HFF-Myc (cell line): ENCODE measurements at regions not wholly inside any gene's neighbourhood (a gene's known extent, or its start where the extent isn't known, plus 50 kb on each side); places are given as distances from the start of the nearest gene placed in this dataset.

Source experiments
- DNase-seq: peaks from one replicate; pipeline ENCODE4 v3.0.0-alpha.2; 2011; ENCODE audit warnings: low read depth; ENCODE audit errors: extremely low read depth
- H3K4me3 ChIP-seq: replicated peaks from 2 replicates; pipeline ENCODE4 v1.5.1; 2011; ENCODE audit warnings: low read depth, mild to moderate bottlenecking, control low read depth, low read length
- TF ChIP-seq, protein P1 (sequence below): IDR thresholded peaks from 2 replicates; pipeline ENCODE4 v1.5.1; 2012; ENCODE audit warnings: mild to moderate bottlenecking, low read depth, low read length, control low read depth; ENCODE audit errors: missing control alignments

- TF ChIP-seq, protein P1, sequence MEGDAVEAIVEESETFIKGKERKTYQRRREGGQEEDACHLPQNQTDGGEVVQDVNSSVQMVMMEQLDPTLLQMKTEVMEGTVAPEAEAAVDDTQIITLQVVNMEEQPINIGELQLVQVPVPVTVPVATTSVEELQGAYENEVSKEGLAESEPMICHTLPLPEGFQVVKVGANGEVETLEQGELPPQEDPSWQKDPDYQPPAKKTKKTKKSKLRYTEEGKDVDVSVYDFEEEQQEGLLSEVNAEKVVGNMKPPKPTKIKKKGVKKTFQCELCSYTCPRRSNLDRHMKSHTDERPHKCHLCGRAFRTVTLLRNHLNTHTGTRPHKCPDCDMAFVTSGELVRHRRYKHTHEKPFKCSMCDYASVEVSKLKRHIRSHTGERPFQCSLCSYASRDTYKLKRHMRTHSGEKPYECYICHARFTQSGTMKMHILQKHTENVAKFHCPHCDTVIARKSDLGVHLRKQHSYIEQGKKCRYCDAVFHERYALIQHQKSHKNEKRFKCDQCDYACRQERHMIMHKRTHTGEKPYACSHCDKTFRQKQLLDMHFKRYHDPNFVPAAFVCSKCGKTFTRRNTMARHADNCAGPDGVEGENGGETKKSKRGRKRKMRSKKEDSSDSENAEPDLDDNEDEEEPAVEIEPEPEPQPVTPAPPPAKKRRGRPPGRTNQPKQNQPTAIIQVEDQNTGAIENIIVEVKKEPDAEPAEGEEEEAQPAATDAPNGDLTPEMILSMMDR, result no peak
- no peak overlapping the region for H3K4me3 ChIP-seq
- no peak for DNase-seq
These were observed 75.8 kb upstream of the LHX8 start for GRCh38 chr1:75058424-75058823.

DNA sequence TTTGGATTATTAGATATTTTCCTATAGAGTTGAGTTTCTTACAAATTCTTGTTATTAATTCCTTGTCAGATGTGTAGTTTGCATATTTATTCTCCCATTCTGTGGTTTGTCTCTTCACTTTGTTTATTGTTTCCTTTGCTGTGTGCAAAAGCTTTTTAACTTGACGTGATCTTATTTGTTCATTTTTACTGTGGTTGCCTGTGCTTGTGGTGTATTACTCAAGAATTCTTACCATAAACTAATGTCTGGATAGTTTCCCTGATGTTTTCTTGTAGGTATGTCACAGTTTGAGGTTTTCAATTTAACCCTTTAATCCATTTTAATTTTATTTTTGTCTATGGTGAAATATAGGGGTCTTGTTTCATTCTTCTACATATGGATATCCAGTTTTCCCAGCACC lies 72.1 kb upstream of the LHX8 start:
- H3K4me3 ChIP-seq, result no peak overlapping the region
- no peak for DNase-seq
- TF ChIP-seq, protein P1, result no peak

- no peak for DNase-seq
- no peak overlapping the region for H3K4me3 ChIP-seq
- TF ChIP-seq, protein P1, result no peak
These were observed 66.2 kb upstream of the LHX8 start for GRCh38 chr1:75067975-75068374.

DNA sequence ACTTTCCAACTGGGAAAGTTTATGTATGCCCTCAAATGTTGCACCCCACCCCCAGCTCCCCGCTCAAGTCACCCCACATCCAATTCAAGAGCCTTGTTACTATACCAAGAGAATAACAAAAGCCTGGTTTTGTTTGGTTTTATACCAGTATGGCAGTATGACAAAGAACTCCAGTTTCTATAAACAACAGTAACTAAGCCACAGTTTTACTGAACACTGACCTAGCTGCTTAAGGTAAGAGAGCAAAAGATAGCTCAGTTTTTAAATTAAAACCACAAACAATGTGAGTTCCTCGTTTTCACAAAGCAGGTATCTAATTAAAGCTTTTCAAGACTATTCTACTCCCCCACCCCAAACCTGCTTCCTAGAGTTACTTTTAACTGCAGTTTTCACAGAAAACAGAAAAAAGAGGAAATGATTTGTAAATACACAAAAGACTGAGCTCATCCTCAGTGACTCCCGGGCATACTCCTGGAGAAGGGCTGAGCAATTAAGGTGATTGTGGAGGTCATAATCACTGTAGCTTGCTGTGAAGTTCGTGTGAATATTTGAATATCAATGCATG lies 59.3 kb upstream of the LHX8 start:
- TF ChIP-seq, protein P1, result no peak
- no peak overlapping the region for H3K4me3 ChIP-seq
- no peak for DNase-seq

DNA sequence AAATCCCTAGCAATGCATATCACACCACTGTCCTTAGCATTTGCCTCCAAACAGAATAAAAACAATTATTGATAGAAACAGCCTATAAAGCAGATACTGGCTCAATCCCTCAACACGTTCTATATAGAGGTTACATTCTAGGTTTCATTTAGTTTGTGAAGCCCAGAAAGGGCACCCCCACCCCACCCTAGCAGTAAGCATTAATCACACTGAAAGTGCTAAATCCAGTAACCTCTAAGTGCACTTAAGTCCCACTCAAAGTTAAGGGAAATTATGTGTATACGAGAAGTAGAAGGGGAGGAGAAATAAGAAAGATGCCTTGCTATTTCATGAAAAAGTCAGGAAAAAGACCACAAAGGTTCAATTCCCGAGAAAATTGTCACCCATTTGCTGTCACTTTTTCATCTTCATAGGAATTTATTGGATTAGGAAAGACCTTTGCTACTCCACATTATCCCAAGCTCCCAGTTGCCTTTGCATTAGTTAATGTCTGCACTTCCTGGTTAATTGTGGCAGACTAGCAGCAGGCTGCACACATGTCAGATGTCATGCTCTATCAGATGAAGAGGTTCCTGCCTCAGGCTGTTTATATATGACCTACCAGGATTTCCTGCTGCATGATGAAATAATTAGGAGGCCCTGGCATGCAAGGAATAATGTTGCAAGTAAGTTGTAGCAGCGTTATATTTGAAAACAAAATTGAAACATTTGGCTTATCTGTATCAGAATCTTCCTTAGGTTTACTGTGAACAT lies 54.5 kb upstream of the LHX8 start:
- TF ChIP-seq, protein P1, result no peak
- no peak for DNase-seq
- no peak overlapping the region for H3K4me3 ChIP-seq

GRCh38 chr1:75083223-75083622 lies 51.0 kb upstream of the LHX8 start:
- H3K4me3 ChIP-seq, result no peak overlapping the region
- no peak for DNase-seq
- TF ChIP-seq, protein P1, result no peak
